C1 segment of cervical spinal cord (tissue), 14 donors: ENCODE measurements at regions not wholly inside any gene's neighbourhood (a gene's known extent, or its start where the extent isn't known, plus 50 kb on each side); places are given as distances from the start of the nearest gene placed in this dataset.
A peak's percentile ranks its signal among the peaks of the same experiment; 100 is the strongest.

Experiments used
- DNase-seq, 14 donors: peaks; one replicate each; lab custom pipeline; 2025; lab: John Stamatoyannopoulos, UW

DNA sequence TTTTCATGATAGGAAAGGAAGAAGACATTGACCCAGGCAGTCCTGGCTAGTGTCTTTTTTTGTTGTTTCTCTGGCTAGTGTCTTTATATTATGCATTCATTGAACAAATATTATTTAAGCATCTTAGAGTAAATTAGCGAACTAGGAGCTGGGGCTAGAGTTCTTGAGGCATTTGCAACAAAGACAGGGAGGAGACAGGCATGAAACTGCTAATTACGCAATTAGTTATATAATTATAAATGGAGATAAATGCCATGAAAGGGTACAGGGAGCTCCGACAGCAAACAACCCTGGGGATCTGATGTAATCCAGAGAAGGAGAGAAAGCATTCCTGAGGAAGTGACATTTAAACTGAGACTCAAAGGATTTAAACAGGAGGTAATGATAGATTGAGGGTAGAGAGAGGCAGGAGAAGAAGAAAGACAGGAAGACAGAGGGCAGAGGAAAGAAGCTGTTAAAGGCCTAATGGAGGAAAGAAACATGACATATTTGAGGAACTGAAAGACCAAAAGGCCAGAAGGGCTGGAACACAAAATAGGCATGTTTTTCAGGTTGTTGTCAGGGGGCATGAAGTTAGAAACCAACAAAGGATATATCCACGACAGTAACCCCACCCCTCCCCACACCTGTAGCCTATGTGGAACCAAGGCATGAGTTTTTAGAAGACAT, 99.5 kb upstream of the GJB5 start:
- DNase-seq = no peak

DNA sequence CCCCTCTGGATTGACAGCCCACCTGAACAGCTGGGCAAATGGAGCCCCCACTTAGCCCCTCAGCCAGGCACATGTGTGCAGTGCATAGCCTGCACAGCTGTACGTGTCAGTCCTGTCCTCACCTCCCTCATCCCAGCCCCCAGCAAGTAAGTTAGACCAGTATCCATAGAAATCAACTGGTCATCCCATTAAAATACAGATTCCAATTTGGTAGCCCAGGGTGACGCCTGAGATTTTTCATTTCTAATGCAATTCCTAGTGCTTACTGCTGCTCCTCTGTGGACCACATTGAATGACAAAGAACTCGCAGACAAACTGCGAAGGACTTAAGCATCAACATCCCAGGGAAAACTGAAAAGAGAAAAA, 99.0 kb upstream of the GJB5 start:
- DNase-seq = no peak

DNA sequence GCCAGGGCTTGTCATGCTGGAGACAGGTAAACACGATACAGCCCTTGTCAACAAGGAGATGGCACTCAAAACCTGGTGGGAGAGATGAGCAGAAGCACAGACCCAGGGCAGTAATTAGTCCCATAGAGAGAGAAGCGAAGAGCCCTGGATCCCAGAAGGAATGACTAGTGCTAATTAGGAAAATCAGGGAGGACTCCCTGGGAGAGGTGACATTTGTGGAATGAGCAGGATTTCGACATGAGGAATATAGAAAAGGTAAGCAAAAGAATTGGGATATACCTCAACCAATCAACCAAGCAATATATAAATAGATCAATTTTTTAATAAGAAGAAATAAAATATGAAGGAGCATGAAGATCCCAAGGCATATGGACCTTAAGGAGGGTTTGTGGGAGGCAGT, 98.5 kb upstream of the GJB5 start:
- no peak for DNase-seq

DNA sequence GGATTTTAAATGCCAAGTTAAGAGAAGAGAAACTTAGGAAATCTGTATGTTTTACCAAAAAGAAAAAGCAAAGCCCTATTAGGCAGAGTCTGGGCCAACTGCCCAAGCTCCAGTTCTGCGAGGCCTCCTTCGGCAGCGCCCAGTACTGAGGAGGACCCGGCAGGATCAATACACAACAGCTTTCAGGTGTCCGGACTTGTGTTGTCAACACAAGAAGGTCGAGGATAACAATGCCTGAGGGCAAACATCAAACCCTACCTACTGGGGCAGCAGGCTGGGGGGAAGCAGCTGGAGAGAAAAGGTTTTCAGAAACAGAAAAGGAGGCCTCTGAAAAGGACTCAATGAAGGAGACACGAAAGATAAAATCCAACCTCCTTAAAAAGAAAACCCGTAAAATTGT, 98.1 kb upstream of the GJB5 start:
- DNase-seq = no peak

DNA sequence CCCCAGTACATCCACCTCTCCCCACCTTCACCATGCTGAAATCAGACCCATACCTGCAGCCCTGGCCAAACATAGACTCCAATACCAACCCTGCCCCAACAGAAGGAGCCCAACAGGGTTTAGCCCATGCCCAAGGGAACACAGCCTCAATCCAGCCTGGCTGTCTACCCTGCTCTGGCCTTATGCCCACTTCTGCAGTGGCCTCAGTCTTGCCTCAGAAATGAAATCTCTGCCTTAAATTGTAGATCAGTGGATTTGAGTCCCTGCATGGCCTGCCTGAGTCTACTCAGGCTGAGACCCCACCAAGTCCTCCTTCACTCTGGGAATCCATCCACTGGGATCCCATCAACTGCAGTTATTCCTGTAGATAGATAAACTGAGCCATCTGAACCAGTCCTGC, 97.6 kb upstream of the GJB5 start:
- DNase-seq = no peak

DNA sequence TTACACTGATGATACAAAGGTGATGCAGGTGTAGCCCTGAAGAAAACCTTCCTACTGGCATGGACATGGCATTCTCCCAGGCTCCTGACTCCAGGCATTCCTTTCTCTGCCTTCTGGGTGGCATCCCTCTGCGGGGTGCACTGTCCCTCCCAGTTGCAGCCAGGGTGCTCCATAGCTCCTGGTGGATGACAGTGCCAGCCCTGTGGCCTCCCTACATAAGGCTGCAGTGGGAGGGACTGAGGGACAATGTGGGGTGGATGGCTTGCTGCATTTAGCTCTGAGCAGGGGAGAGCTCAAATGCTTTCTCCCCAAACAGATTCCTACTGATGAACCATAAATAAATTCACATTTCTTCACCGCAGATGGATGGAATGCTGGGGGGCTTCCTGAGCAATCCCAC, 97.0 kb upstream of the GJB5 start:
- no peak for DNase-seq

DNA sequence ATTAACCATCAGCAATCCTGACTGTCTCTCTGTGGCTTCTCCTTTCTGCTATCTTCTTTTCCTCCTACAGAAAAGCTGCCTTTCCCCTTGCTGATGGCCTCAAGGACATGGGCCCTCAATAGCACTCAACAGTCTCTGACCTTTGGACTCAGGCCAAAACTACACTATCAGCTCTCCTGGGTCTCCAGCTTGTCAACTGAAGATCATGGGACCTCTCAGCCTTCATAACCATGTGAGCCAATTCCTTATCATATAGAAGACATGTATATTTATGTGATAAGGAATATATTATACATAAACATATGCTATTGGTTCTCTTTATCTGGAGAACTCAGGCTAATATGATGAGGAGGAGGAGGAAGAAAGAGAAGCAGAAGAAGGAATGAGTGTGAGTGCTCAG, 91.8 kb upstream of the GJB5 start:
- no peak for DNase-seq

DNA sequence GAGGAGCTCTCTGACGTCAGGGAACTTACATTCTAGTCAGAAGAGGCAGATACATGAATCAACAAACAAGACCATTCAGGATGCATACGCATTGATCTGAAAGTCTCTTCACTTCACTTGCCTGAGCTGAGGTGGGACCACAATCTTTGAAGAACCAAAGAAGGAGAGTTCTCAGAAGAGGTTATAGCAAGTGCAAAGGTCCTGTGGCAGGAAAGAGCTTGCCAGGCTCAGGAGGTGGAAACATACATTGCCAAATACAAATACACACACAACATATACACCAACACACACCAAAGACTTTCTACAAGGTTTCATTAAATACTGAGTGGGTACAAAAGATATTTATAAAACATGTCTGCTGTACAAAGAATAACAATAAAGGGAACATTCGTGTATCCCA, 86.8 kb upstream of the GJB5 start:
- DNase-seq = no peak

DNA sequence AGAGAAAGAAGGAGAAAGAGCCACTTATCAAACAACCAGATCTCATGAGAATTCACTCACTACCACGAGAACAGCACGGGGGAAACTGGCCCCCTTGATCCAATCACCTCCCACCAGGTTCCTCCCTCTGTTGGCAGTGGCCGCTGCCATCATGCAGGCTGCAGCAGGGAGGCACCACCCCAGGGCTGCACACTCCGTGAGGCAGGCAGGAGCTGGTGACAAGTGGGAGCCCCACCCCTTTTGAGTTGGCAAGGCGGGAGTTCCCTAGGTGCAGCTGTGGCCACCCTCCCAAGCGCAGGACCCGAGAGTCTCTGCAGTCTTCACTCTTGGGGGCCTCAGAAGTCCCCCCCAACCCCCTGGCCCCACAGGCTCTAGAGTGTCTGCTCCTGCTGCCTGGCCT, 83.9 kb upstream of the GJB5 start:
- DNase-seq = no peak

DNA sequence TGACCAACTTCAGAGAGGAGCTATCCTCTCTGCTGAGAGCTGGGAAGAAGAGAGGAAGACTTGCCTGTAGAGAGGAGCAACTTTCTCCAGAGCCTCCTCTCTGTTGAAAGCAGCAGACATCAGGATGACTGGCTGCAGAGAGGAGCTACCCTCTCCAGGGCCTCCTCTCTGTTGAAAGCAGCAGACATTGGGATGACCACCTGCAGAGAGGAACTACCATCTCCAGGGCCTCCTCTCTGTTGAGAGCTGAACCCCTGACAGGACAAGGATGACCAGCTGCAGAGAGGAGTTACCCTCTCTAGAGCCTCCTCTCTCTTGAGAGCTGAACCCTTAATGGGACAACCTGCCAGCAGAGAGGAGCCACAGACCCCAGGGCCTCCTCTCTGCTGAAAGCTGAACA, 83.0 kb upstream of the GJB5 start:
- DNase-seq = no peak

DNA sequence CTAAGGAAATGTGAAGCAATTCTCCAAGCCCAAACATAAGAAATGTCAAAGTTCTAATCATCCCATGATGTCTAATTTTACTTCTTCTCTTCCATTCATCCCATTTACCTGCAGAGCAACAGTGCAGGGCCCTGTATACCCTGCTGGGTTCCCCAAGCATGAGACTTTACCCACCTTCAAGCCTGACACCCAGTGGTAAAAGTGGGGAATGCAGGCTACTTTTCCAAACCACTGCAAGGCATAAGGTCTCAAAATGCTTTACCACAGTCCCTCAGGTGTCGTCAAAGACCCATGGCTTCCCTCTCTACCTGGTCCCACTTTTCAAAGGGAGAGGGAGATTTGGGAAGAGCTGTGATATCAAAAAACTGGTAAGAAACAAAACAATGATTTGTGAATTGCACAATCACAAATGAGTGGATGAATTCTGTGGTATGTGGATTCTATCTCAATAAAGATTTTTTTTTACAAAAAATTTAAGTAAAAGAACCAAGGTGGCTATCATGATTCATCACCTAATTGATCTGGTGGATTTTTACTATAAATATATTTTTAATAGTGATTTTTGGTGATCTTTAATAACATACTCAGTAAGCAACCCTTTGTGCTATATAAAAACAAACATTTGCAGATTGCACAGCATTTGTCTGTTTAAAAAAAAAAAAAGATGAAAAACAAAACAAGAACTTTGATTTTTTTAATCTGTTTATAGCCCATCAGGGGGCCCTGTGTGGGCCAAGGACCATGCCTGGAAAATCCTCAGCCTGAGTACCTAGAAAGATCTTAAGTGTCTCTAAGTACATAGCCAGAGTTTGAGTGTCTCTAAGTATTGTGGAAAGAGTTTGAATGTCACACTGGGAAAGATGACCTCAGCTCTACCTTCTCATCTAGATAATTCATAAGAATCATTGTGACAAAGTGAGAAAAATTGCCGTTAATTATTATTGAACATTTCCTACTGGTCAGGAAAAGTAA, 73.1 kb upstream of the GJB5 start:
- DNase-seq = peak in 2 of 14 donors; percentile 3

DNA sequence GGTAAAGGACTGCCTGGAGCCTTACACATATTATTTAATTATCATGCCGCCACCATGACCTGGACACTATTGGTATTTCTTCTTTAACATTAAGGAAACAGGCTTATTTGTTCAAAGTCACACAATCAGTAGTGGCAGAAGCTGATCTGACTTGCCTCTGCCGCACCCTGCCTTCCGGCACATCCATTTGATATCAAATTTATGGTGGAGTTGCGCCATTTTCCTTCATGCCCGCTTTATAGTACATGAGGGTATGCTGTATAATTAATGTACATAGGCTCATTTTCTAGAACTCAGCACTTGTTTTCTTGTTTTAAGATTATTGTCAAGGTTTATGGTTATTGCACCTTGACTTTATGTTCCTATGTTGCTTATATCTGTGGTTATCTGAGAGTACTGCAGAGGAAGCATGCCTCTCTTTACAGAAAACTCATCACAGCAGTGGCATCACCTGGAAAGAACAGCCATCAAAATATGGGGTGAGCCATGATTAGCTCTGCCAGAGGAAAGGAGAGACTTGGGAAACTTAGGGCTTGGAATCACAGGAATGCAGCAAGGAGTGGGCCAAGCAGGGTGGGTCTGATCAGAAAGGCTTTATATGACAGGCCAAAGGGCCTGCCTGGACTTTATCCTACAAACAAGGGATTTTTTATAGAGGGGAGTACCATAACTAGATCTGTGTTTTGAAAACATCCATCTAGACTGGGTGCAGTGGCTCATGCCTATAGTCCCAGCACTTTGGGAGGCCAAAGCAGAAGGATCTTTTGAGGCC, 72.2 kb upstream of the GJB5 start:
- DNase-seq = no peak

DNA sequence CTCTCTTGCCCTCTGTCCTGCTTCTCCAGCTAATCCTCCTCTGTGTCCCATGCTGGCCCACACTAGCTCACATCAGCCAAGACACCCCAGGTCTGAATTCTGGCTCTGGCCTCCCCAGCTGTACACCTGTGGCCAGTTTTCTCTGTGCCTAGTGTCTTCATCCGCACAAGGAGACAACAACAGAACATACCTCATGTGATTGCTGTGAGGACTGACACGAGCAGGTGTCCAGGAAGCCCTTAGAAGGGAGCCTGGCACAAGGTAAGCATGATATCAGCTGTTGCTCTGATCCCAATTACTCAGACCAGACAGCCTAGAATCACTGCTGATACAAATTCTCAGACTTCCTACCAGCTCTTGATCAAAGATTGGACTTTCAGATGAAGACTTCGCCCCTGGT, 71.2 kb upstream of the GJB5 start:
- no peak for DNase-seq

DNA sequence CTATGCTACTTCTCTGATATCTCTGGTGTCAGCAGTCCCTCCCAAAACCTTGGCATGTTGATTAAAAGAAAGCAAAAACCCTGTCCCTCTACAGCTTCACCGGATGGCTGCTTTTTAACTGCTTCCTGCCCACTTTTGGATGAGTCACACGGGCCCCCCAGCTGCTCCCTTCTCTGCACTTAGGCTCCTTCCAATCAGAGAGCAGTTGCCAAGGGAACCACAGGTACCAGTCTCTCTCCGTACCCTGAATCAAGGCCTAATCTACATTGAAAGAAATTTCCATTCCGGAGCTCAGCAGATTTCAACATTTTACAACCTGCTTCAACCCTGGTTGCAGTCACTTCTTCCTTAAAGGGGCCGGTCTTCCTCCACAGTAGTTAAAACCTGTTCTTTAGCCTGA, 70.6 kb upstream of the GJB5 start:
- DNase-seq = no peak

DNA sequence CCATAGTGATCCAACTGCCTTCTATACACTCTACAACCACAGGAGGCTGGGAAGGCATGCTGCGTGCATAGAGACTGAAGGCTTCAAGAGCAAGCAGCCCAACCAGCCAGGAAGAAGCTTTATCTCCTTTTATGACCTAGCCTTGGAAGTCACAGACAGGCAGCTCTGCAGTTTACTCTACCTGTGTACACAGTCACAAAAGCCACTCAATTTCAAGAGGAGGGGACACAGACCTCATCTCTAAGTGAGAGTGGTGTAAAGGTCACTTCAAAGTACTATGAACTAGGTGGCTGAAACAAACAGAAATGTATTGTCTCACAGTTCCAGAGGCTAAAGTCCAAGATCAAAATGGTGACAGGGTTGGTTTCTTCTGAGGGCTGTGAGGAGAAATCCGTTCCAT, 69.6 kb upstream of the GJB5 start:
- DNase-seq = no peak

DNA sequence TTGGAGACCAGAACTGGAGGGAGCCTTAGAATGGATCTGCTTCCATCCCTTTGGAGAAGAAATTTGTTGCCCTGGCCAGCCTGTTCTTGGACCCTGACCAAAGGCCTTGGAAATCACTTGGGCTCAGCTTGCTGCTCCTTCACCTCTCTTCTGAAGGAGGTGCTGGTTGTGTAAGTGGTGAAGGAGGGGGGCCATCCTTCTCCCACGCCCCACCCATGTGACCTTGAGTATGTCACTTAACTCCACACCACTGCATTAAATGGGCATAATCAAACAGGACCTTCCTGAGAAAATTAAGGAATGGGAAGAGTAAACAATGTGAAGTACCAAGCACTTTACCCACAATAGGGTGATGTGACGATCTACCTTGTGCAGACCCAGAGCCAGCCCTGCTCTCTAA, 68.3 kb upstream of the GJB5 start:
- DNase-seq = no peak

DNA sequence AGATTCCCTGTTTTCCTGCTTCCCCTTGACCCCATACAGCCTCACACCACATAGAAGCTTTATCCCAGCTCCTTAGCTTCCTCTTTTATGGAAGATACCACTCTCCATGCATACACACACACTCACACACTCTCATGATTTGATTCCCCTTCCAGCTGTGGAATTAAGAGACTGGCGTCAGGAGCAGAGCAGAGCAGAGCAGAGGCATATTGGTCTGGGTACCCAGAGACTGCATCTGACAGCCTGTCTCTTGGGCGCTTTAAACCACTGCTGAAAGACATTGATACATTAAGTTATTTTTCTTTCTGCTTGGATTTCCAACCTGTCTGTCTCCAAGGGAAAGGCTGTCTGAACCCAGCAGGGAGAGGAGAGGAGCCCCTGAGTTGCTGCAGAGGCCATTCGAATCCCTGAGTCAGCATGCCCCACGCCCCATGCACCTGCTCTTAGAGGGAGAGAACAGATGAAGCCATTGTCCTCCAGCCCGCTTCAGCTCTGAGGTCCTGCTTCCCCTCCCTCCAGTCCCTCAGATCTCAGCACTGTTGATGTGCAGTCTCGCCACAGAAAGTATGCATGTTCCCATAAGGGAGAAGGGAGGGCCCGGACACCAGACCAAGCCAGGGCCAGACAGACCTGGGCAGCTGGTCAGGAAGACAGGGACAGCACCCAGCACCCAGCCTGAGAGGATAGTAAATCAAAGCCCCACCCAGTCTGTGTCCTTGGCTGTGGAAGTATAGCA, 66.7 kb upstream of the GJB5 start:
- DNase-seq = peak in 1 of 14 donors; percentile 22

DNA sequence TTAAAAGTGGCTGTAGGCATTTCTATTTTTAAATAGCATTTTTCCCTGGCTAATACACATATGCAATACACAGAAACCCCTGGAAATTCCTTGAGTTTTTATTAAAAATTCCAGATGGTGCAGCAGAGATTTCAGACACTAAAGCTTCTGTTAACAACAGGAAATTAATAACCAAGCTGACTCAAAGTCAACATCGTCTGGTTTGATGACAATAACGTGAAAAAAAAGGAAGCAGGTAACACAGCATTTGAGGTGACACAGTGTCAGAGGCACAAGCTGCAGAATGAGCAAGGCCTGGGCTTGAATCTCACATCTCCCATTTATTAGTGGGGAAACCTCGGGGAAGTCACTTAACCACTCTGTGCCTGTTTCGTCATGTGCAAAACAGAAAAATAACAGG, 64.6 kb upstream of the GJB5 start:
- no peak for DNase-seq

DNA sequence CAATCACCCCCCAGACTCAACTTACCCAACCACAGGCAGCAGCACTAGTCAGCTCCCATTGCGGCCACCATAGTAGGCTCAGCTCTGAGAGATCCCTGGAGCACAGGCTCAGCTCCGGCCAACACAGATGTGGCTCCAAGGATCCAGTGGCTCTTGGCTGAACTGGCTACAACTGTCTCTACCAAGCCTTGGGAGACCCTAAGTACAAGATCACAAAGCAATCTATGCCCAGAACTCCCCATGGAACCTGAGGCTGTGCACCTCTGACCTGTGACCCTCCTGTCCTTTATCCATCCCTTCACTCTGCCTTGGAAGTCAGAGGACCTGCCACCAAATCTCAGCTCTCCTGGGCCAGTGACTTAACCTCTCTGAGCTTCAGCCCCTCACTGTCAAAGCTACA, 61.8 kb upstream of the GJB5 start:
- no peak for DNase-seq

DNA sequence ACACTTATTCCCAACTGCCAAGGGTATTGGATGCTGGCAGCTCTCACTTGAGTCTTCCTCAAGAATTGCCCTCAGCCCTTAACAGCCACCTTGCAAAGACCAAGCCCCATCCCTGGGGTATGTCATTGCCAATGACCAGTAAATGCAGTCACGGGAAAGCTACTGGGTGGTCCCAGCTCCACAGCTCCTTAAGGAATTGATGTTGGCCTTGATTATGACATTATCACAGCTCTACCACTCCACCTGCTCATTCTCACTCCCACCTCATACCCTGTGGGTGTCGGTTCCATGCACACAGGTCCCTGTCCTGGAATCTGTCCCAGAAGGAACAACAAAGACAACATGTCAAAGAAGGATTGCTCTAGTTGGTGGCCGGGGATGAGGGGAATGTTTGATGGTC, 60.5 kb upstream of the GJB5 start:
- DNase-seq = no peak

DNA sequence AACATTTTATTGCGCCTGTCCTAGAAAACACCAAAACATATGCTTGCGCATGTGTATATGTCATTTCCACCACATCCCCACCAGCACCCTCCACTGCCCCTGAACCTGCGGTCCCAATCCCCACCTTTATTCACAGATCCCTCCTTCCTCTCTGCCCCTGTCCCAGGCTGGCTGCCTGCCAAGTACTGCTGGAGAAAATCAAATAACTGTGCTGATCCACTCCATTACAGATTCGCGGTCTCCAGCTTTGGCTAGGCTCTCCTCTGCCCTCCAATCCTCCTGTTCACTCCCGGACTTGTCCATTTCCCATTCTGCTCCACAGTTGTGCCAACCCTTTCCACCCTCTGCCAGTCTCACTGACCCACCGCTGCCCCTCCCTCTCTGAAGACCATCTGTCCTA, 59.3 kb upstream of the GJB5 start:
- DNase-seq = no peak

DNA sequence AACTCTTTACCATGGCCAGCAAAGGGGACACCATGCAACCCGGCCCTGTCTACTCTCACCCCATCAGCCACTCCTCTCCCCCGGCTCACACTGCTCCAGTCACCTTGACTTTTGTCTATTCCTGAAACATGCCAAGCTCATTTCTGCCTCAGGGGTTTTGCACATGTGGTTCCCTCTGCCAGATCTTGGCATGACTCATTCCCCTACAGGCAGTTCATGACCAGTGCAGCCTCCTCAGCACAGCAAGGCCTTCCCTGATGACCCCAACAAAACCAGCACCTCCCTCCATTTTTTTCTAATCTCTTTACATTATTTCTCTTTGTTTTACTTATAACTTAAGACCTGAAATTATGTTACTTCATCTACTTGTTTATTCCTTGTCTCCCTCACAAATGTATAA, 58.6 kb upstream of the GJB5 start:
- no peak for DNase-seq
